Stomach (tissue), 8 donors: ENCODE measurements at regions not wholly inside any gene's neighbourhood (a gene's known extent, or its start where the extent isn't known, plus 50 kb on each side); places are given as distances from the start of the nearest gene placed in this dataset.

Source experiments
- DNase-seq, 2 donors: peaks; one replicate each; pipeline versions ENCODE4 v3.0.0 to v3.0.0-alpha.2; 2013 to 2019
- H3K27ac ChIP-seq, 5 donors: fragments of 200-600 bp in 4 of 5; sonication (generic) in 4 of 5; one replicate each; pipeline ENCODE4 v1.5.1; 2013 to 2019; ENCODE audit warnings: mild to moderate bottlenecking in 1 of 5, moderate library complexity in 1 of 5
- H3K27me3 ChIP-seq, 3 donors: fragments of 200-600 bp; sonication (generic); one replicate each; pipeline ENCODE4 v1.5.1; 2017 to 2019; ENCODE audit warnings: mixed run types in 1 of 3
- H3K36me3 ChIP-seq, 4 donors: fragments of 200-600 bp; sonication (generic); 1 replicate in 3 of 4; 2 replicates in 1 of 4; pipeline ENCODE4 v1.5.1; 2016 to 2019
- H3K4me1 ChIP-seq, 4 donors: fragments of 200-600 bp; sonication (generic); one replicate each; pipeline ENCODE4 v1.5.1; 2016 to 2019
- H3K4me3 ChIP-seq, 4 donors: fragments of 200-600 bp; sonication (generic) in 3 of 4; one replicate each; pipeline ENCODE4 v1.5.1; 2016 to 2019; ENCODE audit warnings: mild to moderate bottlenecking in 1 of 4
- H3K9me3 ChIP-seq, 4 donors: fragments of 200-600 bp; sonication (generic); one replicate each; pipeline ENCODE4 v1.5.1; 2016 to 2019
- CTCF ChIP-seq, 7 experiments: fragments of 450-650 bp in 4 of 7; fragments of 200-600 bp in 3 of 7; sonication (generic) in 3 of 7; IDR thresholded peaks; one replicate each; pipeline ENCODE4 v1.5.1; 2016 to 2019; ENCODE audit warnings: antibody characterized with exemption in 7 of 7, control low read depth in 2 of 7, mild to moderate bottlenecking in 1 of 7
- EP300 ChIP-seq: sonication (generic); formaldehyde crosslinking; IDR thresholded peaks from one replicate; pipeline ENCODE4 v1.6.1; 2017; ENCODE audit warnings: antibody characterized with exemption
- POLR2A ChIP-seq, 4 donors: fragments of 450-650 bp; IDR thresholded peaks; one replicate each; pipeline ENCODE4 v1.6.1; 2016; ENCODE audit warnings: antibody characterized with exemption in 4 of 4, control low read depth in 2 of 4, mild to moderate bottlenecking in 1 of 4, moderate library complexity in 1 of 4
- POLR2AphosphoS5 ChIP-seq, 3 donors: sonication (generic); formaldehyde crosslinking; IDR thresholded peaks; one replicate each; pipeline ENCODE4 v1.6.1; 2016; ENCODE audit warnings: antibody characterized with exemption in 3 of 3
- WGBS, 5 donors: extraction: QIAGEN DNeasy Blood & Tissue Kit in 3 of 5; methylation state at CpG; one replicate each; pipeline versions ENCODE4 v1.1.5 to v1.1.7; 2013 to 2018; 5-methylcytosine and 5-hydroxymethylcytosine counted together
- intact Hi-C: fragments of 100-400 bp; cut with DNase I; formaldehyde crosslinking; loops from one replicate; pipeline ENCODE4 v1.15.1; 2023; ENCODE audit warnings: low total_unique reads
- donor health status: healthy with polysubstance abuse.
- donor health status: Bipolar disorder and iron deficiency.
- donor health status: healthy.

GRCh38 chr13:79909644-79910043 lies 428.7 kb downstream of the NDFIP2 start:
- no peaks in the 10 kb centered on the region for H3K4me1 ChIP-seq
- WGBS, 5 donors = 90 to 95% (median 92%) methylated on average over 2 of the region's 2 CpGs
- H3K9me3 ChIP-seq = no peaks in the 10 kb centered on the region
- H3K27ac ChIP-seq = no peak overlapping the region
- intact Hi-C loops = no loop called here
- H3K27me3 ChIP-seq = no peaks in the 10 kb centered on the region
- no peak for DNase-seq
- no peaks in the 10 kb centered on the region for H3K36me3 ChIP-seq
- TF ChIP-seq POLR2AphosphoS5 (IDR thresholded peaks at IDR 0.05) (no peak), CTCF (IDR thresholded peaks at IDR 0.05) (no peak), EP300 (no peak), POLR2A (IDR thresholded peaks at IDR 0.05) (no peak)
- no peak overlapping the region for H3K4me3 ChIP-seq

GRCh38 chr13:79908381-79908780 lies 427.4 kb downstream of the NDFIP2 start:
- H3K4me1 ChIP-seq = no peaks in the 10 kb centered on the region
- DNase-seq = no peak
- no peak overlapping the region for H3K4me3 ChIP-seq
- no peaks in the 10 kb centered on the region for H3K9me3 ChIP-seq
- 85 to 95% (median 87%) methylated on average over 3 of the region's 3 CpGs for WGBS, 5 donors
- no peaks in the 10 kb centered on the region for H3K27me3 ChIP-seq
- no peaks in the 10 kb centered on the region for H3K36me3 ChIP-seq
- H3K27ac ChIP-seq = no peak overlapping the region
- intact Hi-C loops = no loop called here
- TF ChIP-seq POLR2AphosphoS5 (IDR thresholded peaks at IDR 0.05) (no peak), POLR2A (IDR thresholded peaks at IDR 0.05) (no peak), CTCF (IDR thresholded peaks at IDR 0.05) (no peak), EP300 (no peak)

GRCh38 chr13:79907527-79907926 lies 426.6 kb downstream of the NDFIP2 start:
- H3K4me1 ChIP-seq = no peaks in the 10 kb centered on the region
- DNase-seq = no peak
- H3K4me3 ChIP-seq = no peak overlapping the region
- intact Hi-C loops = no loop called here
- TF ChIP-seq EP300 = no peak
- TF ChIP-seq POLR2AphosphoS5 (IDR thresholded peaks at IDR 0.05) = no peak
- TF ChIP-seq CTCF (IDR thresholded peaks at IDR 0.05) = no peak
- no peak for TF ChIP-seq POLR2A (IDR thresholded peaks at IDR 0.05)
- H3K36me3 ChIP-seq = no peaks in the 10 kb centered on the region
- WGBS, 5 donors = 86 to 91% (median 90%) methylated on average over 1 of the region's 1 CpG
- no peaks in the 10 kb centered on the region for H3K9me3 ChIP-seq
- no peak overlapping the region for H3K27ac ChIP-seq
- no peaks in the 10 kb centered on the region for H3K27me3 ChIP-seq

GRCh38 chr13:79906345-79906744 lies 425.4 kb downstream of the NDFIP2 start:
- intact Hi-C loops = no loop called here
- no peak for TF ChIP-seq POLR2A (IDR thresholded peaks at IDR 0.05)
- no peak for TF ChIP-seq EP300
- TF ChIP-seq POLR2AphosphoS5 (IDR thresholded peaks at IDR 0.05) = no peak
- no peak for TF ChIP-seq CTCF (IDR thresholded peaks at IDR 0.05)
- Histone ChIP-seq H3K27ac (no peak overlapping the region), H3K36me3 (no peaks in the 10 kb centered on the region), H3K4me1 (no peaks in the 10 kb centered on the region), H3K27me3 (no peaks in the 10 kb centered on the region), H3K9me3 (no peaks in the 10 kb centered on the region), H3K4me3 (no peak overlapping the region)
- 67 to 76% (median 72%) methylated on average over 3 of the region's 3 CpGs for WGBS, 5 donors
- no peak for DNase-seq
